Gastroesophageal sphincter (tissue), 3 donors: ENCODE measurements at regions not wholly inside any gene's neighbourhood (a gene's known extent, or its start where the extent isn't known, plus 50 kb on each side); places are given as distances from the start of the nearest gene placed in this dataset.

ENCODE experiments used
- EP300 ChIP-seq: sonication (generic); formaldehyde crosslinking; IDR thresholded peaks from one replicate; pipeline ENCODE4 v1.6.1; 2017; ENCODE audit warnings: antibody characterized with exemption, mild to moderate bottlenecking
- POLR2A ChIP-seq, 2 donors: fragments of 450-650 bp; IDR thresholded peaks; one replicate each; pipeline ENCODE4 v1.6.1; 2017; ENCODE audit warnings: antibody characterized with exemption in 2 of 2, mild to moderate bottlenecking in 2 of 2, moderate library complexity in 1 of 2
- TF ChIP-seq, protein P1 (sequence below), 4 experiments: fragments of 200-600 bp in 2 of 4; fragments of 450-650 bp in 2 of 4; sonication (generic) in 1 of 4; IDR thresholded peaks; one replicate each; pipeline ENCODE4 v1.5.1; 2017 to 2019; ENCODE audit warnings: antibody characterized with exemption in 4 of 4, mild to moderate bottlenecking in 2 of 4, moderate library complexity in 2 of 4

DNA sequence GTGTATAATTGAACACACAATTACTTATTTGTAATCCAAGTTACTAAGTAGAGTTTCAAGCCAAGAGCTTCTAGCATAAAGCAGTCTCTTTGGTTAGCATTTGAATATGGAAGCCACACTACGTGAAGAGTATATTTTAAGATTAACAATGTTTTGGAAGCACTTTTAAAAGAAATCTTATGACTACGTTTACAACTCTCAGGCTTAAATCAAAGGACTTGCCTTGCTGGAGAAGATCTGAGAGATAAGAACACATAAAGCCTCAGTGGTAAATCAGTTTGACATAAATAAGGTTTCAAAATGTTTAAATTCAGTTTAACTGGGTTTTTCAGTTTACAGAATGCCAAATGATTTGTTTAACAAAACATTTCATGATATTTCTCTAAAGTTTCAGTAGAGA is 161.9 kb upstream of the PDE3A start:
- TF ChIP-seq, protein P1, sequence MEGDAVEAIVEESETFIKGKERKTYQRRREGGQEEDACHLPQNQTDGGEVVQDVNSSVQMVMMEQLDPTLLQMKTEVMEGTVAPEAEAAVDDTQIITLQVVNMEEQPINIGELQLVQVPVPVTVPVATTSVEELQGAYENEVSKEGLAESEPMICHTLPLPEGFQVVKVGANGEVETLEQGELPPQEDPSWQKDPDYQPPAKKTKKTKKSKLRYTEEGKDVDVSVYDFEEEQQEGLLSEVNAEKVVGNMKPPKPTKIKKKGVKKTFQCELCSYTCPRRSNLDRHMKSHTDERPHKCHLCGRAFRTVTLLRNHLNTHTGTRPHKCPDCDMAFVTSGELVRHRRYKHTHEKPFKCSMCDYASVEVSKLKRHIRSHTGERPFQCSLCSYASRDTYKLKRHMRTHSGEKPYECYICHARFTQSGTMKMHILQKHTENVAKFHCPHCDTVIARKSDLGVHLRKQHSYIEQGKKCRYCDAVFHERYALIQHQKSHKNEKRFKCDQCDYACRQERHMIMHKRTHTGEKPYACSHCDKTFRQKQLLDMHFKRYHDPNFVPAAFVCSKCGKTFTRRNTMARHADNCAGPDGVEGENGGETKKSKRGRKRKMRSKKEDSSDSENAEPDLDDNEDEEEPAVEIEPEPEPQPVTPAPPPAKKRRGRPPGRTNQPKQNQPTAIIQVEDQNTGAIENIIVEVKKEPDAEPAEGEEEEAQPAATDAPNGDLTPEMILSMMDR (IDR thresholded peaks at IDR 0.05), result no peak
- TF ChIP-seq POLR2A (IDR thresholded peaks at IDR 0.05), result no peak
- no peak for TF ChIP-seq EP300
